Endothelial cell of umbilical vein (primary cell): ENCODE measurements at regions not wholly inside any gene's neighbourhood (a gene's known extent, or its start where the extent isn't known, plus 50 kb on each side); places are given as distances from the start of the nearest gene placed in this dataset.

Source experiments
- BruUV-seq: library from RNA; stranded (reverse); fragments of 400-500 nt; replicated peaks from 2 replicates; lab custom pipeline; 2021; lab: Mats Ljungman, UMichigan
- CTCF ChIA-PET: fragments of 300-600, 350-600 bp; sonication (Branson Sonifier 250); formaldehyde crosslinking; loops from one replicate; lab custom pipeline; 2021; ENCODE audit warnings: antibody characterized with exemption, inconsistent platforms; lab: Charles Lee
- POLR2A ChIA-PET: fragments of 300-600, 350-600 bp; sonication (Branson Sonifier 250); formaldehyde crosslinking; loops from one replicate; lab custom pipeline; 2021; ENCODE audit warnings: antibody characterized with exemption, inconsistent platforms; lab: Charles Lee
- DNase-seq: peaks from one replicate; pipeline ENCODE4 v3.0.0-alpha.2; 2011; ENCODE audit warnings: low read depth, low spot score
- FAIRE-seq: peaks from 2 replicates; lab custom pipeline; 2011; peaks lifted over from hg19 to GRCh38; lab: Jason Lieb, UNC
- H2AFZ ChIP-seq: 2 replicates; pipeline ENCODE4 v1.6.0; 2012; ENCODE audit warnings: low read depth, low read length, control low read depth, inconsistent platforms
- H3K27ac ChIP-seq: 2 replicates; pipeline ENCODE4 v1.5.1; 2011; ENCODE audit warnings: low read depth, mild to moderate bottlenecking, control low read depth, low read length, moderate library complexity; ENCODE audit not compliant: insufficient read depth
- H3K27me3 ChIP-seq, 2 experiments: 2 replicates each; pipeline versions ENCODE4 v1.6.0 to v1.6.1; 2011; ENCODE audit warnings: low read length in 2 of 2, mixed read lengths in 1 of 2; ENCODE audit not compliant: control insufficient read depth in 2 of 2, insufficient read depth in 2 of 2
- H3K36me3 ChIP-seq, 2 experiments: 2 replicates in 1 of 2; 3 replicates in 1 of 2; pipeline ENCODE4 v1.5.1; 2011; ENCODE audit warnings: low read length in 2 of 2, mild to moderate bottlenecking in 1 of 2, moderate library complexity in 1 of 2; ENCODE audit not compliant: control insufficient read depth in 2 of 2, insufficient read depth in 2 of 2; ENCODE audit errors: extremely low read depth in 1 of 2
- H3K4me1 ChIP-seq: 3 replicates; pipeline ENCODE4 v1.5.1; 2011; ENCODE audit warnings: mild to moderate bottlenecking, low read length; ENCODE audit not compliant: control insufficient read depth, insufficient read depth; ENCODE audit errors: extremely low read depth
- H3K4me2 ChIP-seq: 2 replicates; pipeline ENCODE4 v1.6.1; 2011; ENCODE audit warnings: low read length, control low read depth, mixed read lengths; ENCODE audit not compliant: insufficient read depth
- H3K4me3 ChIP-seq, 3 experiments: fragments of 200-600 bp in 1 of 3; sonication (generic), shearing (Covaris generic) in 1 of 3; replicated peaks in 1 of 3; 2 replicates each; pipeline ENCODE4 v1.5.1; 2011 to 2016; ENCODE audit warnings: control low read depth in 3 of 3, low read length in 3 of 3, mild to moderate bottlenecking in 2 of 3, inconsistent platforms in 1 of 3, low read depth in 1 of 3, moderate library complexity in 1 of 3; ENCODE audit not compliant: insufficient read depth in 1 of 3
- H3K79me2 ChIP-seq: 2 replicates; pipeline ENCODE4 v1.6.0; 2012; ENCODE audit warnings: low read length, inconsistent platforms; ENCODE audit not compliant: control insufficient read depth, insufficient read depth
- H3K9ac ChIP-seq: replicated peaks from 2 replicates; pipeline ENCODE3; 2011; ENCODE audit warnings: low read length, control low read depth; ENCODE audit not compliant: insufficient read depth; ENCODE audit errors: extremely low read depth
- H3K9me1 ChIP-seq: replicated peaks from 3 replicates; pipeline ENCODE4 v1.6.0; 2011; ENCODE audit warnings: mild to moderate bottlenecking, low read length; ENCODE audit not compliant: control insufficient read depth, insufficient read depth; ENCODE audit errors: extremely low read depth
- H3K9me3 ChIP-seq: replicated peaks from 2 replicates; pipeline ENCODE4 v1.5.1; 2012; ENCODE audit warnings: low read length, inconsistent platforms; ENCODE audit not compliant: control insufficient read depth, insufficient read depth
- H4K20me1 ChIP-seq: replicated peaks from 2 replicates; pipeline ENCODE3; 2011; ENCODE audit warnings: mild to moderate bottlenecking, low read length; ENCODE audit not compliant: control insufficient read depth, insufficient read depth; ENCODE audit errors: extremely low read depth
- CTCF ChIP-seq, 2 donors: IDR thresholded peaks; 1 replicate in 1 of 2; 2 replicates in 1 of 2; pipeline ENCODE4 v1.5.1; 2011; ENCODE audit warnings: low read length in 2 of 2, mild to moderate bottlenecking in 2 of 2, moderate library complexity in 2 of 2, control low read depth in 1 of 2, inconsistent platforms in 1 of 2, low read depth in 1 of 2; ENCODE audit not compliant: insufficient read depth in 1 of 2; ENCODE audit errors: extremely low read depth in 1 of 2
- EZH2 ChIP-seq: IDR thresholded peaks from 2 replicates; pipeline ENCODE4 v1.6.1; 2012; ENCODE audit warnings: borderline replicate concordance, low read depth, mild to moderate bottlenecking, moderate library complexity, low read length, inconsistent platforms; ENCODE audit not compliant: severe bottlenecking
- FOS ChIP-seq: IDR thresholded peaks from 2 replicates; pipeline ENCODE4 v1.6.1; 2011; ENCODE audit warnings: mild to moderate bottlenecking, low read length, moderate library complexity, borderline replicate concordance; ENCODE audit not compliant: insufficient read depth
- GATA2 ChIP-seq: IDR thresholded peaks from 2 replicates; pipeline ENCODE4 v1.7.0; 2011; ENCODE audit warnings: low read depth, mild to moderate bottlenecking, moderate library complexity, mixed read lengths, low read length; ENCODE audit not compliant: insufficient read length, insufficient read depth
- JUN ChIP-seq: IDR thresholded peaks from 2 replicates; pipeline ENCODE4 v1.6.1; 2011; ENCODE audit warnings: borderline replicate concordance, low read depth; ENCODE audit not compliant: insufficient read length, insufficient read depth
- MAX ChIP-seq: IDR thresholded peaks from 2 replicates; pipeline ENCODE4 v1.6.1; 2011; ENCODE audit not compliant: insufficient read depth, insufficient read length
- MYC ChIP-seq: IDR thresholded peaks from one replicate; pipeline ENCODE4 v1.6.1; 2011; ENCODE audit warnings: mild to moderate bottlenecking, low read depth, low read length
- POLR2A ChIP-seq: IDR thresholded peaks from 2 replicates; pipeline ENCODE4 v1.6.1; 2012; ENCODE audit warnings: low read depth, mild to moderate bottlenecking, control low read depth, low read length
- POLR2AphosphoS5 ChIP-seq: IDR thresholded peaks from 2 replicates; pipeline ENCODE4 v1.6.1; 2012; ENCODE audit warnings: low read depth, mild to moderate bottlenecking, control low read depth, low read length, moderate library complexity; ENCODE audit not compliant: insufficient read depth
- dilution Hi-C: fragments of 300-500 bp; cut with MboI; formaldehyde crosslinking; loops from one replicate; pipeline ENCODE4 v1.15.0; 2019; ENCODE audit warnings: low sequenced_read_pairs; ENCODE audit not compliant: extremely low pct_ligation_motif_present
- intact Hi-C: fragments of 100-400 bp; cut with micrococcal nuclease; formaldehyde crosslinking; loops from one replicate; pipeline ENCODE4 v1.10.0; 2022

GRCh38 chr13:32946558-32946957 lies 69.7 kb upstream of the KL start:
- Histone ChIP-seq H3K27me3 (peaks cover 17% of the 10 kb centered on the region in 2 experiments), H4K20me1 (no peaks in the 10 kb centered on the region), H3K27ac (no peak overlapping the region), H3K4me1 (no peaks in the 10 kb centered on the region), H3K4me3 (no peak overlapping the region), H2AFZ (no peak overlapping the region), H3K36me3 (no peaks in the 10 kb centered on the region), H3K79me2 (no peaks in the 10 kb centered on the region), H3K9me1 (no peaks in the 10 kb centered on the region), H3K9ac (no peak overlapping the region), H3K4me2 (no peak overlapping the region), H3K9me3 (no peaks in the 10 kb centered on the region)
- BruUV-seq, result no TSS peak
- dilution Hi-C loops, result no loop called here
- DNase-seq, result no peak
- ChIA-PET CTCF (interaction anchor here (0.6 to 1.2 kb wide), 2 partner anchors 10 to 307 kb away, joined by 3 to 4 read pairs; no protein-coding TSS in a partner anchor), POLR2A (no interaction called here)
- intact Hi-C loops, result no loop called here
- FAIRE-seq, result no peak
- no peak for TF ChIP-seq GATA2
- TF ChIP-seq POLR2A, result no peak
- no peak for TF ChIP-seq MAX
- TF ChIP-seq CTCF (IDR thresholded peaks at IDR 0.05; ENCODE audit: extremely low read depth in 1 of 2, insufficient read depth in 1 of 2, low read depth in 1 of 2, low read length in 2 of 2), result no peak
- TF ChIP-seq JUN, result no peak
- TF ChIP-seq EZH2, result no peak
- no peak for TF ChIP-seq MYC
- no peak for TF ChIP-seq POLR2AphosphoS5
- no peak for TF ChIP-seq FOS
